ENCODE measurements at regions not wholly inside any gene's neighbourhood (a gene's known extent, or its start where the extent isn't known, plus 50 kb on each side); places are given as distances from the start of the nearest gene placed in this dataset.

- TF ChIP-seq ZBTB7A (IDR thresholded peaks at IDR 0.05; ENCODE audit: low read depth), result no peak
- no peak for TF ChIP-seq NFIC (IDR thresholded peaks at IDR 0.05)
- no peak for TF ChIP-seq TEAD4 (IDR thresholded peaks at IDR 0.05)
- no peak for TF ChIP-seq TAF1 (IDR thresholded peaks at IDR 0.05; ENCODE audit: low read depth)
- no peak for TF ChIP-seq MAX (IDR thresholded peaks at IDR 0.05)
- TF ChIP-seq USF1 (IDR thresholded peaks at IDR 0.05), result no peak
- no peak for TF ChIP-seq CREB1 (IDR thresholded peaks at IDR 0.05; ENCODE audit: low read depth)
- no peak for TF ChIP-seq EP300 (IDR thresholded peaks at IDR 0.05; ENCODE audit: borderline replicate concordance)
- no peak for TF ChIP-seq RAD21 (IDR thresholded peaks at IDR 0.05; ENCODE audit: low read depth)
- TF ChIP-seq YY1 (IDR thresholded peaks at IDR 0.05; ENCODE audit: low read depth), result no peak
Measured at GRCh38 chr12:24073170-24073810, 123.8 kb upstream of the SOX5 start.

- TF ChIP-seq CEBPB (IDR thresholded peaks at IDR 0.05), result no peak
- TF ChIP-seq RAD21 (IDR thresholded peaks at IDR 0.05; ENCODE audit: low read depth), result no peak
- no peak for TF ChIP-seq REST (IDR thresholded peaks at IDR 0.05; ENCODE audit: low read depth)
- TF ChIP-seq ZBTB7A (IDR thresholded peaks at IDR 0.05; ENCODE audit: low read depth), result no peak
Measured at GRCh38 chr12:24072302-24072701, 122.8 kb upstream of the SOX5 start.

GRCh38 chr12:24071842-24072241 is 122.4 kb upstream of the SOX5 start:
- no peak for TF ChIP-seq EP300 (IDR thresholded peaks at IDR 0.05; ENCODE audit: borderline replicate concordance)

GRCh38 chr12:24069532-24070395 is 120.3 kb upstream of the SOX5 start:
- TF ChIP-seq CREB1 (IDR thresholded peaks at IDR 0.05; ENCODE audit: low read depth), result no peak
- no peak for TF ChIP-seq TCF12 (IDR thresholded peaks at IDR 0.05; ENCODE audit: low read depth)
- no peak for TF ChIP-seq EGR1 (IDR thresholded peaks at IDR 0.05)
- no peak for TF ChIP-seq USF1 (IDR thresholded peaks at IDR 0.05)
- no peak for TF ChIP-seq TEAD4 (IDR thresholded peaks at IDR 0.05)
- TF ChIP-seq NFIC (IDR thresholded peaks at IDR 0.05), result no peak
- TF ChIP-seq MAX (IDR thresholded peaks at IDR 0.05), result no peak
- no peak for TF ChIP-seq REST (IDR thresholded peaks at IDR 0.05; ENCODE audit: low read depth)
- TF ChIP-seq YY1 (IDR thresholded peaks at IDR 0.05; ENCODE audit: low read depth), result no peak
- TF ChIP-seq EP300 (IDR thresholded peaks at IDR 0.05; ENCODE audit: borderline replicate concordance), result no peak
- TF ChIP-seq ZBTB7A (IDR thresholded peaks at IDR 0.05; ENCODE audit: low read depth), result no peak
- TF ChIP-seq TAF1 (IDR thresholded peaks at IDR 0.05; ENCODE audit: low read depth), result no peak
- TF ChIP-seq FOXM1 (IDR thresholded peaks at IDR 0.05; ENCODE audit: borderline replicate concordance, low read depth), result no peak
- no peak for TF ChIP-seq CEBPB (IDR thresholded peaks at IDR 0.05)
- TF ChIP-seq RAD21 (IDR thresholded peaks at IDR 0.05; ENCODE audit: low read depth), result no peak

- TF ChIP-seq USF1 (IDR thresholded peaks at IDR 0.05) (no peak), TAF1 (IDR thresholded peaks at IDR 0.05; ENCODE audit: low read depth) (no peak), EGR1 (IDR thresholded peaks at IDR 0.05) (no peak), TCF12 (IDR thresholded peaks at IDR 0.05; ENCODE audit: low read depth) (no peak), CEBPB (IDR thresholded peaks at IDR 0.05) (no peak), YY1 (IDR thresholded peaks at IDR 0.05; ENCODE audit: low read depth) (no peak), REST (IDR thresholded peaks at IDR 0.05; ENCODE audit: low read depth) (no peak), TEAD4 (IDR thresholded peaks at IDR 0.05) (no peak), RAD21 (IDR thresholded peaks at IDR 0.05; ENCODE audit: low read depth) (no peak), FOXM1 (IDR thresholded peaks at IDR 0.05; ENCODE audit: borderline replicate concordance, low read depth) (no peak), NFIC (IDR thresholded peaks at IDR 0.05) (no peak), ZBTB7A (IDR thresholded peaks at IDR 0.05; ENCODE audit: low read depth) (no peak), MAX (IDR thresholded peaks at IDR 0.05) (no peak), CREB1 (IDR thresholded peaks at IDR 0.05; ENCODE audit: low read depth) (no peak), EP300 (IDR thresholded peaks at IDR 0.05; ENCODE audit: borderline replicate concordance) (no peak)
Measured at GRCh38 chr12:24066865-24067264, 117.4 kb upstream of the SOX5 start.

Data from Ishikawa (cell line).